Esophagus squamous epithelium (tissue), 4 donors: ENCODE measurements at regions not wholly inside any gene's neighbourhood (a gene's known extent, or its start where the extent isn't known, plus 50 kb on each side); places are given as distances from the start of the nearest gene placed in this dataset.

ENCODE experiments used
- POLR2A ChIP-seq, 4 donors: fragments of 450-650 bp; IDR thresholded peaks; one replicate each; pipeline ENCODE4 v1.6.1; 2017; ENCODE audit warnings: antibody characterized with exemption in 4 of 4, mild to moderate bottlenecking in 4 of 4, moderate library complexity in 3 of 4
- TF ChIP-seq, protein P1 (sequence below), 6 experiments: fragments of 450-650 bp in 4 of 6; fragments of 200-600 bp in 2 of 6; sonication (generic) in 2 of 6; IDR thresholded peaks; one replicate each; pipeline ENCODE4 v1.5.1; 2016 to 2019; ENCODE audit warnings: antibody characterized with exemption in 6 of 6, mild to moderate bottlenecking in 4 of 6, moderate library complexity in 4 of 6

- TF ChIP-seq, protein P1, sequence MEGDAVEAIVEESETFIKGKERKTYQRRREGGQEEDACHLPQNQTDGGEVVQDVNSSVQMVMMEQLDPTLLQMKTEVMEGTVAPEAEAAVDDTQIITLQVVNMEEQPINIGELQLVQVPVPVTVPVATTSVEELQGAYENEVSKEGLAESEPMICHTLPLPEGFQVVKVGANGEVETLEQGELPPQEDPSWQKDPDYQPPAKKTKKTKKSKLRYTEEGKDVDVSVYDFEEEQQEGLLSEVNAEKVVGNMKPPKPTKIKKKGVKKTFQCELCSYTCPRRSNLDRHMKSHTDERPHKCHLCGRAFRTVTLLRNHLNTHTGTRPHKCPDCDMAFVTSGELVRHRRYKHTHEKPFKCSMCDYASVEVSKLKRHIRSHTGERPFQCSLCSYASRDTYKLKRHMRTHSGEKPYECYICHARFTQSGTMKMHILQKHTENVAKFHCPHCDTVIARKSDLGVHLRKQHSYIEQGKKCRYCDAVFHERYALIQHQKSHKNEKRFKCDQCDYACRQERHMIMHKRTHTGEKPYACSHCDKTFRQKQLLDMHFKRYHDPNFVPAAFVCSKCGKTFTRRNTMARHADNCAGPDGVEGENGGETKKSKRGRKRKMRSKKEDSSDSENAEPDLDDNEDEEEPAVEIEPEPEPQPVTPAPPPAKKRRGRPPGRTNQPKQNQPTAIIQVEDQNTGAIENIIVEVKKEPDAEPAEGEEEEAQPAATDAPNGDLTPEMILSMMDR (IDR thresholded peaks at IDR 0.05): no peak
- TF ChIP-seq POLR2A (IDR thresholded peaks at IDR 0.05): no peak
Measured at GRCh38 chr2:200235533-200235932, 71.0 kb upstream of the SPATS2L start.
